ENCODE measurements at regions not wholly inside any gene's neighbourhood (a gene's known extent, or its start where the extent isn't known, plus 50 kb on each side); places are given as distances from the start of the nearest gene placed in this dataset.
"Not testable (repeated sequence)": the region's sequence is repeated elsewhere in the genome, so short reads cannot be mapped to it uniquely, and the experiment has no call there.

- no peak for DNase-seq
Measured at GRCh38 chr13:22789916-22790315, 390.9 kb upstream of the SGCG start.

- DNase-seq = peak; percentile 30
Measured at GRCh38 chr13:22793598-22794134, 387.1 kb upstream of the SGCG start.

- DNase-seq = no peak
Measured at GRCh38 chr13:22800526-22801401, 380.0 kb upstream of the SGCG start.

GRCh38 chr13:22801402-22802003 is 379.3 kb upstream of the SGCG start:
- peak; percentile 3 for DNase-seq

- no peak for DNase-seq
Measured at GRCh38 chr13:22812793-22813192, 368.0 kb upstream of the SGCG start.

- DNase-seq = not testable (repeated sequence)
Measured at GRCh38 chr13:22813531-22814377, 367.0 kb upstream of the SGCG start.

GRCh38 chr13:22814433-22814832 is 366.3 kb upstream of the SGCG start:
- DNase-seq = not testable (repeated sequence)

GRCh38 chr13:22821589-22821988 is 359.2 kb upstream of the SGCG start:
- no peak for DNase-seq

GRCh38 chr13:22825186-22825585 is 355.6 kb upstream of the SGCG start:
- DNase-seq = no peak

- DNase-seq = no peak
Measured at GRCh38 chr13:22828081-22828480, 352.7 kb upstream of the SGCG start.

GRCh38 chr13:22836475-22836874 is 344.3 kb upstream of the SGCG start:
- no peak for DNase-seq

GRCh38 chr13:22837980-22838647 is 342.7 kb upstream of the SGCG start:
- DNase-seq = peak; percentile 19

GRCh38 chr13:22839603-22840530 is 340.9 kb upstream of the SGCG start:
- no peak for DNase-seq

GRCh38 chr13:22846551-22846950 is 334.2 kb upstream of the SGCG start:
- DNase-seq = no peak

GRCh38 chr13:22848539-22849052 is 332.2 kb upstream of the SGCG start:
- DNase-seq = no peak

- no peak for DNase-seq
Measured at GRCh38 chr13:22855926-22856325, 324.9 kb upstream of the SGCG start.

- DNase-seq = not testable (repeated sequence)
Measured at GRCh38 chr13:22858980-22859379, 321.8 kb upstream of the SGCG start.

GRCh38 chr13:22859411-22859810 is 321.4 kb upstream of the SGCG start:
- DNase-seq = not testable (repeated sequence)

- DNase-seq = no peak
Measured at GRCh38 chr13:22861958-22862466, 318.8 kb upstream of the SGCG start.

GRCh38 chr13:22862478-22862877 is 318.3 kb upstream of the SGCG start:
- no peak for DNase-seq

- DNase-seq = no peak
Measured at GRCh38 chr13:22866221-22866620, 314.6 kb upstream of the SGCG start.
